IPS-NIHi11 (cell line): ENCODE measurements at regions not wholly inside any gene's neighbourhood (a gene's known extent, or its start where the extent isn't known, plus 50 kb on each side); places are given as distances from the start of the nearest gene placed in this dataset.
A peak's percentile ranks its signal among the peaks of the same experiment; 100 is the strongest.

Experiments used
- DNase-seq: peaks from one replicate; pipeline ENCODE4 v3.0.0; 2012; ENCODE audit warnings: mixed read lengths, low spot score

DNA sequence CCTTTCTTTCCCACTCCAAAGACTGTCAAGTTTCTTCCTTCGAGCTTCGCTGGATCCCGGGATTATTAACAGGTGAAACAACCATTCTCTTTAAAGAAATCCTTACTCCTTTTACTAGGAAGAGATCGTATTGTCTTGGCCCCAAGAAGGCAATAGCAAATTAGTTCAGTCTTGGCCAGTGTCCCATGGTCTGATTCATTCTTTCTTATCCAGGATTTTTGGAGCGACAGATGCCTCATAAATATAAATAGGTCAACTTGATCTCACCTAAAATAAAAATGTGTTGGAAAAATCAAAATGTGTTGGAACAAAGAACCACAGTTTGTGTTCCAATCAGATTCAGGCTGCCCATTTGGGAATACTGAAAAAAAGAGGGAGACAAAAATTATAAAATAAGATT lies 140.1 kb upstream of the TMEM108 start:
- DNase-seq, result no peak

DNA sequence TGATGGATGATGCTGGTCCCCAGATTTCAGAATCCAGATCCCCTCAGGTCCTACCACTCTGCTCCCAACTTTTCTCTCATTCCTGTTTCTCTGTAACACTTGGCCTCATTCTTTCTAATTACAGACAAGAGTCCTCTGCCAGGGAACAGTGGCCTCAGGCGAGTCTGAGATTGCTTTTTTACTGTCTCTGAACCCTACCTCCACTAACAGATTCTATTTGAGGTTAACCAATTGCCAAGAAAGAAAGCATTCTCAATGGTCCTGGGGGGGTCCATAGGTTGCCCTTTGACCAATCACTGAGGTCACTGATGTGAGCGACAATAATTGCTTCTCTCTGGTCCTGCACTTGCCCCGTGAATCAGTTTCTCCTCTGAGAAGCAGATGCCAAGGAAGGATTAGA lies 145.2 kb upstream of the TMEM108 start:
- no peak for DNase-seq

GRCh38 chr3:132881756-132882409 lies 156.3 kb upstream of the TMEM108 start:
- DNase-seq, result no peak

GRCh38 chr3:132880986-132881385 lies 157.2 kb upstream of the TMEM108 start:
- no peak for DNase-seq

DNA sequence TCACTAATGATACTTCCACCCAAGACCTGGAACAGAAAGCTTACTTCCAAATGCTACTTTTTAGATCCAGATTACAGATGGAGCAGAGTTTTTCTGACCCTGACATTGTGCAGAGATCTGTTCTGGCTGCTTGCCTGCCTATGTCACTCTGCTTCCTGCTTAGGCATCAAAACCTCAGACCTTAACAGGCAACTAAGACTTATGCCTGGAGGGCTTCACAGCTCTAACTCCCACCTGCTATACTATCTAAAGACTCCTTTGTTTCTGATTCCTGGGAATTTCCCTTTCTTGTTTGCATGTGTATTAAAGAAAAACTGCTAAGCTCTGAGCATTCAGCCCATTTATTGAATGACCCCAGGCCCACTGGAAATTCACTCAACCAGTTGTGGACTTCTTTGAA lies 157.4 kb upstream of the NPHP3 start:
- DNase-seq, result peak; percentile 31

DNA sequence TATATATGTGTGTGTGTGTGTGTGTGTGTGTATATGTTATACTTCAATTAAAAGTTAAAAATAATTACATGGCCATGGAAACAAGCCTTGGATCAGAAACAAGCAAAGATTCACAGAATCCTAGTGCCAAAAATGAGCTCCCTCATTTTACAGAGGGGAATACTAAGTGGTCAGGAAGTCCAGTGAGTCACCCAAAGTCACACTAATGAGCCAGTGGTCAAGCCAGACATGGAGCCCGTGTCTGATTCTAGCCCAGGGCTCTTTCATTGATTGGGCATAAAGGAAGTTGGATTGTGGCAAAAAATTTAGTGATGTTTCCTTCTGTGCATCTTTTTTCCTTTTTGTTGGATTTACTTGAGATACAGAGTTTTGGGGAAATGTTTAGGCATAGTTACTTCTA lies 152.5 kb upstream of the NPHP3 start:
- DNase-seq, result no peak

GRCh38 chr3:132872711-132873110 lies 150.5 kb upstream of the NPHP3 start:
- DNase-seq, result no peak

DNA sequence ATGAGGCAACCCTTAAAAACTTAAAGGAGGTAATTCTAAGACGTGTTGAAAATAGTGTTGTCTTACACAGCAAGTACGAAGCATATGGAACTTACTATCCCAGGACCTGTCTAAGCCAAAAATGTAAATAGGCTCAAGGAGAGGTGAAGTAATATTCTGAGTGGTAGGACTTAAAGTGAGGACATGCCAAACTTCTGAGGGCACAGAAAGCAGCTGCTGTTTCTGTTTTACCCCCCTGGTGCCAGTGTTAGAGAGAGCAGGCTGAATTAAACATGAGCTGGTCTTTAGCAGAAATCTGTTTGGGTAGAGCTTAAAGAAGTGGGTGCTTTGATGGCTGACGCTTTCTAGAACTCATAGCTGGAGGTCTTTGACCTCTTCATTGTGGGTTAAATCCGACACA lies 149.7 kb upstream of the NPHP3 start:
- no peak for DNase-seq

GRCh38 chr3:132870541-132870940 lies 148.3 kb upstream of the NPHP3 start:
- DNase-seq, result no peak

DNA sequence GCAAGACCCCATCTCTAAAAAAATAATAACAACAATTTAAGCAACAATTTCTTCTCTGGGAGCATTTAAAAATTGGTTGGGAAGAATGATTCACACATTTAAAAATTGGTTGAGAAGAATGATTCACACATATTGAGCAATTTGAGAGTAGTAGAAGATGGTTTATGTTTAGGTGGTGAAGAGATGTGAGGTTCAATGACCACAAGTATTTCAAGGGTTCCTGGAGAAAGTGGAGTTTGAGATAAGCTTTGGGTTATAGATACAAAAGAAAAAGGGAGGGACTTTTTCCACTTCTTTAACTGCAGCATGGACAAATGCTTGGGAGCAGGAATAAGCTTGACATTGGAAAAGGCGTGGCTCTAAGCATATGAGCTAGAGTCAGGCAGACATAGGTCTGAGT lies 145.7 kb upstream of the NPHP3 start:
- DNase-seq, result no peak

GRCh38 chr3:132867526-132867925 lies 145.3 kb upstream of the NPHP3 start:
- DNase-seq, result no peak

- no peak for DNase-seq
Measured at GRCh38 chr3:132857317-132857716, 135.1 kb upstream of the NPHP3 start.

GRCh38 chr3:132854856-132855535 lies 132.8 kb upstream of the NPHP3 start:
- DNase-seq, result no peak

DNA sequence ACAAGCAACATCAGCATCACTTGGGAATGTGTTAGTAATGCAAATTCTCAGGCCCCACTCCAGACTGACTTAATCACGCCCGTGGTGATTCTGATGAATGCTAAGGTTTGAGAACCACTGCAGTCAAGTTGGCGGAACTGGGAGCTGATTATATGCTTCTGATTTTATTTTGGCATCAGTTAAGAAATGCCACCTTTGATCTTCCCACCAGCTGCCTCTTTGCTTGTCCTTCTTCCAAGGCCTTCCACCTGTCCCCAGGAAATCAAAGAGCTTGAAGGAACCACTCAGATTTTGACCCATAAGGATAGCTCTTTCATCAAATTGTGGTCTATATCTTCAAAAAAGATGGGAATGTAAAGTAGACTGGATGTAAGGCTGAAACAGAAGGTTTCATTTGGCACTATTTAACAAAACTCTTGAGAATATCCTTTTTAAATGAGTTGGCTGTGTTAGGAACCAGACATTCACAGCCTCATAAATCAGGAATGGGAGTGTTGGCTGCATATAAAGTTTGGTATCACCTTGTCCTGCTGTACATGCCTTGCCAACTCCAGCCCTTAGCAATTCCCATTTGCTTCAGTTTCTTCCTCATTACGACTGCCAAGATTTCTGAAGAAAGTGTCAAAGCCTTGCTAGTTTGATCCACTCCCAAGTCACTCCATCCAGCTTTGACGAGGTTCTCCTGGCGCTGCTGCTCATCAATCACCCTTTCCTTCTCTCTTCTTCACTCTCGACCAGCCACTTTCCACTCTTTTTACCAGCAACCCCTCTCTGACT lies 125.8 kb upstream of the NPHP3 start:
- no peak for DNase-seq

DNA sequence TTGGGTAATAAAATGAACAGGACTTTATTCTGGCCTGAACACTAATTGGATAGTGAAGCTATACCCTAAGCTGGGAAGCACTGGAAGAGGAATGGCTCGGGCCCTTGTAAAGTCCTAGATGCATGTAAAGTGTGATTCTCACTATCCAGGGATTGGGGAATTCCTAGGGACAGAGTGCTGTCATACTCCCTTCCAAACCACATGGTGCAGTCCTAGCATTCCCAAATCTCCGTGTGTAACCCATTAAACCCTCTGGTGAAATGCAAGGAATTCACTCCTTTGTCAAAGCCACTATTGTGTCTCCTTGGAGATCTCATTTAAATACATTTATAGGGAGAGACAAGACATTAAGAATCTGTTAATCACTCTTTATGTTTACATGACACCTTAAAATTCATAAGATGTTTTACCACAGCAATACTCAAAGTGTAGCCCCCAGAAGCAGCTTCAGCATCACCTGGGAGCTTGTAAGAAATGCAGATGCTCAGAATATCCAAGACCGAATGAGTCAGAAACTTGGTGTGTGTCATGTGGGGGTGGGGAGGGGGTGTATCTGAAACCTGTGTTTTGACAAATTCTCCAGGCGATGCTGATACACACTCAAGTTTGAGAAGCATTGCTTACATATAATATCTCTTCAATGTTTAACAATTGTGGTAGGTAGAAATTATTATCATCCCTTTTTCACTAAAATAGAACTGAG lies 121.8 kb upstream of the NPHP3 start:
- peak; percentile 19 for DNase-seq

DNA sequence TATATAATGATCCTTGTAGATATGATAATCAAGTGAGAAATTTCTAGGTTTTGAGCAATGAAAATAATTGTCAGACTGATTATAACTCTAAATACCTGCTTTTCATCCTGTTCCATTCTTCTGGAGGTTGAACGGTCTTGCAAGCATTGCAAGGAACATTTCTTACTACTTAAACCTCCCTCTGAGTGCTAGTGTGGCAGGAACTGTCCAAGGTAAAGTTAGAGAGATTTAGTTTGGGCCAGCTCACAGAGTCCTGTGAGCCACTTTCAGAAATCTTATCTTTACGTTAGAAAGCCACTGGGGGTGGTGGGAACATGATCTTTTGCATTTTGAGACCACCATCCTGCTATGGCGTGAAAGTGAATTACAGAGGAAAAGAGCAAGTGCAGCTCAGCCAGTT lies 121.1 kb upstream of the NPHP3 start:
- no peak for DNase-seq

- no peak for DNase-seq
Measured at GRCh38 chr3:132841621-132842020, 119.4 kb upstream of the NPHP3 start.

GRCh38 chr3:132840201-132840700 lies 118.0 kb upstream of the NPHP3 start:
- no peak for DNase-seq

- DNase-seq, result no peak
Measured at GRCh38 chr3:132838477-132838876, 116.3 kb upstream of the NPHP3 start.

DNA sequence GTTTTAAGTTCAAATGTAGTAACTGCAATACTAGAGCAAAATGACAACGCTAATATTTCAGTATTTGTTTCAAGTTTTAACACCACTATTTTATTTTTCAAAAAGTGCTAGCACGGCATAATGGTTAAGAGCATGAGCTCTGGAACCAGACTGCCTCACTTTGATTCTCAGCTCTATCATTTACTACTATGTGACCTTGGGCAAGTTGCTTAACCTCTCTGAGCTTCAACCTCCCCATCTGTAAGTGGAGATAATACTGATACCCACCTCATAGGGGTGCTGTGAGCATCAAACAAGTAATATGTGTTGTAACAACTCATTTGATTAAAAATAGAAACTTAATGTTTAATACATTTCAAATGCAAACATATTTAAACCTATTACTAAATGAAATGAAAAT lies 115.4 kb upstream of the NPHP3 start:
- no peak for DNase-seq

- no peak for DNase-seq
Measured at GRCh38 chr3:132834356-132834755, 112.1 kb upstream of the NPHP3 start.

DNA sequence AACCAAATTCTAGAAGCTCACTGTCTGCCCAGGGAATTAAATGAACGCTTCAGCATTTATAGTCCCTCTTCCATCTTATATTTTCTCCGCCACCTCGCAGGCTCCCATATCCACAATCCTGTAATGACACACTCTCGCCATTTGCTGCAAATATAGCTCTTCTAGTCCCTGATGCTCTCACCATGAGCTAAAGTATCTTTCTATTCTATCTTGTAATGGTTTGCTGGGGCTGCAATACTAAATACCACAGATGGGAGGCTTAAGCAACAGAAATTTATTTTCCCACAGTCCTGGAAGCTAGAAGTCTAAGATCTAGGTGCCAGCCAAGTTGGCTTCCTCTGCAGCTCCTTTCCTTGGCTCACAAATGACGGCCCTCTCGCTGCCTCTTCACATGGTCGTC lies 106.9 kb upstream of the NPHP3 start:
- no peak for DNase-seq
